ENCODE measurements at regions not wholly inside any gene's neighbourhood (a gene's known extent, or its start where the extent isn't known, plus 50 kb on each side); places are given as distances from the start of the nearest gene placed in this dataset.

DNA sequence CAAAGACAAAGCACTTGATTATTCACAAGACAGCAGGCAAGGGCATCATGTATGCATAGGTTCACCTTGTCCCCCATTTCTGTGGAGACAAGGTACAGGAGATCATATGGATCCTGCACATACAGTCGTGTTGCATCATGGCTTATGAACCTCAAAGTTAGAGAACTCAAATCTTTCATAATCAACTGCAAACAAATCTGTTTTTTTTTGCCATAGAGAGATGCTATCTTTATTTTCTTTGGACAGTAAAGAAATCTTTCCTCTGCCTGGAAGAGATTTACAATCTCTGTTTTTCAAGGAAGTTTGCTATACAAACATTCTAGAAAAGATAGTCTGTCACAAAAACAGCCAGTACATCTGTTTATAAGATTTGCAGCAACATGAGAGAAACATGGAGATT lies 578.8 kb downstream of the ANKRD50 start:
- TF ChIP-seq, protein P1, sequence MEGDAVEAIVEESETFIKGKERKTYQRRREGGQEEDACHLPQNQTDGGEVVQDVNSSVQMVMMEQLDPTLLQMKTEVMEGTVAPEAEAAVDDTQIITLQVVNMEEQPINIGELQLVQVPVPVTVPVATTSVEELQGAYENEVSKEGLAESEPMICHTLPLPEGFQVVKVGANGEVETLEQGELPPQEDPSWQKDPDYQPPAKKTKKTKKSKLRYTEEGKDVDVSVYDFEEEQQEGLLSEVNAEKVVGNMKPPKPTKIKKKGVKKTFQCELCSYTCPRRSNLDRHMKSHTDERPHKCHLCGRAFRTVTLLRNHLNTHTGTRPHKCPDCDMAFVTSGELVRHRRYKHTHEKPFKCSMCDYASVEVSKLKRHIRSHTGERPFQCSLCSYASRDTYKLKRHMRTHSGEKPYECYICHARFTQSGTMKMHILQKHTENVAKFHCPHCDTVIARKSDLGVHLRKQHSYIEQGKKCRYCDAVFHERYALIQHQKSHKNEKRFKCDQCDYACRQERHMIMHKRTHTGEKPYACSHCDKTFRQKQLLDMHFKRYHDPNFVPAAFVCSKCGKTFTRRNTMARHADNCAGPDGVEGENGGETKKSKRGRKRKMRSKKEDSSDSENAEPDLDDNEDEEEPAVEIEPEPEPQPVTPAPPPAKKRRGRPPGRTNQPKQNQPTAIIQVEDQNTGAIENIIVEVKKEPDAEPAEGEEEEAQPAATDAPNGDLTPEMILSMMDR (IDR thresholded peaks at IDR 0.05; ENCODE audit: low read length): no peak
- no peak for TF ChIP-seq EZH2phosphoT487 (IDR thresholded peaks at IDR 0.05; ENCODE audit: low read length)
- no peak for TF ChIP-seq EZH2 (optimal IDR thresholded peaks at IDR 0.05; ENCODE audit: low read depth, low read length)

All from MM.1S (cell line).